ENCODE measurements at regions not wholly inside any gene's neighbourhood (a gene's known extent, or its start where the extent isn't known, plus 50 kb on each side); places are given as distances from the start of the nearest gene placed in this dataset.

DNA sequence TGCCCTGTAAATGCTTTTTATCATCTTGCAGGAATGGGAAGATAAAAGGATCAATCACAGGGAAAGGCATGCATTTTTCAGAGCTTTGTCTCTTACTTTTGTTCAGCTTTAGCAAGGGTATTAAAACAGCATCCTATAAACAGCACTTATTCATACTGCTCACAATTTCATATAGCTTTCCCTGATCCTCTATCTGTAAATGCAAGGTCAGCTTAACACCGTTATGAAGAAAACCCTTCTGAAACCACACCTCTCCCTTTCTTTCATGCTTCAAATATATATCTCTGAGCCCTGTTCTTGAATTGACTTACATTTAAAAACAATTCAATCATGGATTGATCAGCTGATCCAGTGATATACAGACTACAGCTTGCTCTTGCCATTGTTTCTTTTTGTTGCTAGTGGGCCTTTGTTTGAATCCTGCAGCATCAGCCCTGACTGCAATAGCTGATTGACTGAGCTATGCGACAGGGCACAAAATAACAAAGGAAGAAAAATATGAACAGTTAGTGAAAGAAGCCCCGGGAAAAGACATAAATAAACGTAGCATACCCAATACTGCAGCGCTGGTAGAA is 795.5 kb upstream of the CDH2 start:
- DNase-seq (ENCODE audit: low spot score), result no peak

- DNase-seq (ENCODE audit: low spot score), result no peak
Observed at GRCh38 chr18:28963481-28963880, 786.6 kb upstream of the CDH2 start.

DNA sequence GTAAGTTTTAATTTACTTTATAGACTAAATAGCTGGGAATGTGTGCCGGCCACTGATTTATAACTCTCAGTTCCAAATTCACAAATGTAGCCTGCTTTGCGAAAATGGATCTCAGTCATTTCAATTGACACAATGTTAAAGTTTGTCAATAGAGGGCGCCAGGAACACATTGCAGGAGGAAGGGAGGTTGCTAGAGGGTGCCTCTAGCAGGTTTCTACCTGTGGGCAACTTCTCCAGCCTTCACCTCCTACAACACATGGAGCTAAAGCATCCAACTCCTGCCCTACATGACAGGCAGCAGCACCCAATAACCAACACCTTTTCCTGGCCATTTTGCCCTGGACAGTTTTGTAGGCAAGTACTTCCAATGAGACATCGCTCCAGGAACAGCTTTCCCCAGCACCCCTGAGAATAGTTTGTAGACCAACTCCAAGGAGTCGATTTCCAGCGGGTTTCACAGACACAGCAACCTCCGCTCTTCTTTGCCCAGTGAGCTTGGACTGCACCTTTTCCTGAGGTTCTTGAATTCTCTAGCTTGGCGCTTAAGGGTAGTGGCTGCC is 784.8 kb upstream of the CDH2 start:
- peak; percentile 72 for DNase-seq (ENCODE audit: low spot score)

- no peak for DNase-seq (ENCODE audit: low spot score)
Observed at GRCh38 chr18:28960146-28960545, 783.2 kb upstream of the CDH2 start.

DNA sequence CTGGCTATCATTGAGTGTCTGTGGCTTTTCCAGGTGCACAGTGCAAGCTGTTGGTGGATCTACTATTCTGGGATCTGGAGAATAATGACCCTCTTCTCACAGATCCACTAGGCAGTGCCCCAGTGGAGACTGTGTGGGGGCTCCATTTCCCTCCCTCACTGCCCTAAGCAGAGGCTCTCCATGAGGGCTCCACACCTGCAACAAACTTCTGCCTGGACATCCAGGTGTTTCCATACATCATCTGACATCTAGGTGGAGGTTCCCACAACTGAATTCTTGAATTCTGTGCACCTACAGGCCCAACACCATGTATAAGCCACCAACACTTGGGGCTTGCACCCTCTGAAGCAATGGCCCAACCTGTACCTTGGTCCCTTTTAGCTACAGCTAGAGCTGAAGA is 775.4 kb upstream of the CDH2 start:
- no peak for DNase-seq (ENCODE audit: low spot score)

DNA sequence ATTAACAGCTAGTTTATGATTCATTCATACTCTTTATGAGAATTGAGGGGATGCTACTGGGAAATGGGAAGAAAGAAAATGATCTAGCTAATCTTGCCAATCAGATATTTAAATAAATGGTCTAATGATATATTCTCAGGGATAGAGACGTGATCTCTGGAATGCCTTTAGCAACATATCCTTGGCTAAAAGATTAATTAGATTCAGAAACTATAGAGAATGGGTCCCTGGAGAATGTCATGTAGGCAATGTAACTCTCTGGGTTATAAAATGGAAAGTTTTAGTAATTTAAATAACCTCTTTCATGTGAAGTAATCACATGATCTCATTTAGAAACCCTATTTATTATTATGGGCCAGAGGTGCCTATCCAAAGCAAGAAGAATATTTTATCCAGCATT is 771.0 kb upstream of the CDH2 start:
- DNase-seq (ENCODE audit: low spot score), result no peak

DNA sequence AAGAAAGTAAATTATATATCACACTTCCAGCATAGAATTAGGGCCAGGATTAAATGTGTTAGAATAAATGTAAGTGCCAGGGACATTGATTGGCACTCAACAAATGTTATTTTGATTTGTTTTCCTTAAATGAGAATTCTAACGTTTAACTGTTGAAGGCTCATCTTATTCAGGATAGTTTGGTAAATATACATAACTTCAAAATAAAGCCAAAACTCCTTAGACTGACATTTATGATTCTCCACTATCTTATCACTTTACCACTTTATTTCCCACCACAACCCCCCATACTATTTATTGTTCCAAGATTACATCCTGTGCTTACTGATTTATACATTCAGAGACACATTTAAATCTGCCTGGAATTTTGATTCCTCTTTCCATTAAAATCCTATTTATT is 769.5 kb upstream of the CDH2 start:
- no peak for DNase-seq (ENCODE audit: low spot score)

DNA sequence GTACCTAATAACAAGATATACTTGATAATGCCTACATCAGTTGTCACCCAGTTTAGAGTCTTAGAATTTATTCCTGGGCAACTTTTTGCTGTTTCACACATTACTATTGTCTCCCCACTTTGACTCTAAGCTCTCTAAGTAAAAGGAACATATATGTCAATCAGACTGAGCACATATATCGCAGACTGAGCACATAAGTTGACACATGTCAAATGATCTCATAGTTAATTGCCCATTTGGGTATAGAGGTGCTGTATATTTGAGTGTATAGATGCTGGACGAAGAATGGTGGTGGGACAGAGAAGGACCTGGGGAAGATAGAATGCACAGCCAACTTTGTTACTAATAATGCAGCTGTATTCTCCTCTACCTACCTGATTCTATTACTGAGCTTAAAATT is 746.0 kb upstream of the CDH2 start:
- no peak for DNase-seq (ENCODE audit: low spot score)

GRCh38 chr18:28916456-28916855 is 739.5 kb upstream of the CDH2 start:
- DNase-seq (ENCODE audit: low spot score), result no peak

GRCh38 chr18:28905509-28905908 is 728.6 kb upstream of the CDH2 start:
- DNase-seq (ENCODE audit: low spot score), result no peak

DNA sequence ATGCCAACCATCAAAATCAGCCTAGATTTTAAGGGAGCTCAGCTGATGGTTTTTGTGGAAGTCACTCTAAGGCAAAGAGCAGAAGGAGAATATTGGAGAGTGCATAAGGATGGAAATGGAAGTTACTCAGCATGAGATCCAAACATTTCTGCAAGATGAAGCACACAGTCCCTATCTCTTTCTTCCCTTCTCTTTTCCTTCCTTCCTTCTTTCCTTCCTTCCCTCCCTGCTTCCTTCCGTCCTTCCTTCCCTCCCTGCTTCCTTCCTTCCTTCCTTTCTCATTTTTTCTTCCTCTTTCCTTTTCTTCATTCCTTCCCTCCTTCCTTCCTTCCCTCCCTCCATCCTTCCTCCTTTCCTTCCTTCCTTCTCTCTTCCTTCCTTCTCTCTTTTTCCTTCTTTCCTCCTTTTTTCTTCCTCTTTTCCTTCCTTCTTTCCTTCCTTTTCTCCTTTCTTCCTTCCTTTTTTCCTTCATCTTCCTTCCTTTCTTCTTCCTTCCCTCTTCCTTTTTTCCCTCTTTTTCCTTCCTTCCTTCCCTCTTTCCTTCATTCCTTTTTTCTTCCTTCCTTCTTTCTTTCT is 727.9 kb upstream of the CDH2 start:
- DNase-seq (ENCODE audit: low spot score), result no peak

DNA sequence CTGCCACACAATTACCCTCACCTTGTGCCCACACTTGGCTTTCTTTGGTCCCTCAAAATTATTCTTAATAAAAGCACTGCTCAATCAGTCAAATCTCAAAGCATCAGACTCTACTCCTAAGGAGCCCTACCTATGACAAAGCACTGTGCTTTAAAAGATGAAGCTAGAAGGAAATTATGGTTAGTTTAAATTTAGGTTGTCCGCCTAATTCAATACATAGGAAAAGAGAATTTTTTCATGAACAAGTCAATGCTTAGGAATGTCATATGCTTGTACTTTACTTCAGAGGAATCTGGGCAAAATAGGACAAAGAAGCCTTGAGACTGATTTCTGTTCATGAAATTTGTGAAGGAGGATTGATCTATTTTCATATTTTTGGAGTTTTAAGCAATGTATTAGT is 726.4 kb upstream of the CDH2 start:
- no peak for DNase-seq (ENCODE audit: low spot score)

- DNase-seq (ENCODE audit: low spot score), result peak; percentile 62
Observed at GRCh38 chr18:28890791-28891190, 713.9 kb upstream of the CDH2 start.

- DNase-seq (ENCODE audit: low spot score), result no peak
Observed at GRCh38 chr18:28884304-28884703, 707.4 kb upstream of the CDH2 start.

- no peak for DNase-seq (ENCODE audit: low spot score)
Observed at GRCh38 chr18:28880856-28881255, 703.9 kb upstream of the CDH2 start.

DNA sequence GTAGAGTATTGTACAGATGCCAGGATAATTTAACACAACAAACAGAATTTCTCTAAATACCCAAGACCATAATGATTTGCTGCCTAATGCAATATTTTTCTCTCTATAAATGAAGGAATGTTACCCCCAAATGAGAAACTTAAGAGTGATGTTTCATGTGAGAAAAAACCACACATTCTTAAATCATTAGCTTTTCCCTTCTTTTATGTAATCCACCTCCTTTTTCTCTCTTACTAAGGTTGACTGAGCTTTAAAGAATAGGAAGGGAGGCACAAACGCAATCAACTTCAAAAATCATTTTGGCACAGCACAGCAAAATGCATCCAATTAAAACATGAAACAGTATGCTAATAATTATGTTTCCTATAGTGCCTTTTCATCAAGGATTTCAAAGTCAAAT is 698.1 kb upstream of the CDH2 start:
- DNase-seq (ENCODE audit: low spot score), result no peak

- DNase-seq (ENCODE audit: low spot score), result no peak
Observed at GRCh38 chr18:28863396-28863795, 686.5 kb upstream of the CDH2 start.

- no peak for DNase-seq (ENCODE audit: low spot score)
Observed at GRCh38 chr18:28858248-28858647, 681.3 kb upstream of the CDH2 start.

DNA sequence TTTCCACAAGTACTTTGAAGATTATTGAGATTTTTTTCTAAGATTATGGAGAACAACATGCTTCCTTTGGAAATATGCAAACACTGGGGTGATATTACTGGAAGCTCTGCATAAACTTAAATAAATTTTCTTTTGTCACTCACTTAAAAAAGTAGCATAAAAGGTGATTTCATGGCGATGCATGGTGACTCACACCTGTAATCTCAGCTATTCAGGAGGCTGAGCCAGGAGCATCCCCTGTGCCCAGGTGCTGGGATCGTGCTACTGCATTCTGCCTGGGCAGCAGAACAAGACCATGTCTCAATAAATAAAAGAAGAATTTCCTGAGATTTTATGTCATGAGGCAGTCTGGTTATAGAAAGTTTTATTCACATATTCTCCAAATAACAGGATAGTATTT is 679.1 kb upstream of the CDH2 start:
- no peak for DNase-seq (ENCODE audit: low spot score)

- no peak for DNase-seq (ENCODE audit: low spot score)
Observed at GRCh38 chr18:28855524-28855923, 678.6 kb upstream of the CDH2 start.

GRCh38 chr18:28854964-28855363 is 678.0 kb upstream of the CDH2 start:
- DNase-seq (ENCODE audit: low spot score), result no peak

DNA sequence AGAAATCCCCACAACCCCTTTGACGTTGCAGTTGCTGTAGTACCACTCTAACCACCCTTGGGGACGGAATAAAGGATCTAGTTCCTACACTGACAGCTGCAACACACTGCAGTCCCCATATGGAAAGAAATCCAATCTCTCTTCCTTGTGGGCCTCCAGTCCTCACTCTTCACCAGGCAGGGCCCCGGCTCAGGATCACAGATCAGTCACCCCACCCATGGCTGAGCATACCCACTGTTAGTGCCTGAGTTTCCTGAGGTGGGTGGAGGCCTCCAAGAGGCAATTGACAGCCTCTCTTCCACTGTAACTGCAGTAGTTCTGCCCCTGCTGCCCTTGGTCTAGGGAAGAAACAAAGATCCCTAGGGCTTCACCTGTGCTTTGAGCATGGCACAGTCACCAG is 670.0 kb upstream of the CDH2 start:
- DNase-seq (ENCODE audit: low spot score), result no peak

DNA sequence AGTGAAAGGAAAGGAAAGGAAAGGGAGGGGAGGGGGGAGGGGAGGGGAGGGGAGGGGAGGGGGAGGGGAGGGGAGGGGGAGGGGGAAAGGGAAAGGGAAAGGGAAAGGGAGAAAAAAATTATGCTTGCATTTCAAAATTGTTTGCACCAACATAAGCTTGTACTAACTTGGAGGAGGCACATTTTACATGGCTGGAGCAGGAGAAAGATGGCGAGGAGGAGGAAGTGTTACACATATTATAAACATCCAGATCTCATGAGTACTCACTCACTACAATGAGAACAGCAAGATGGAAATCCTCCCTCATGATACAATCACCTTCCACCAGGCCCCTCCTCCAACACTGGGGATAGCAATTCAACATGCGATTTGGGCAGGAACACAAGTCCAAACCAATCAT is 660.2 kb upstream of the CDH2 start:
- DNase-seq (ENCODE audit: low spot score), result no peak

GRCh38 chr18:28834889-28835288 is 658.0 kb upstream of the CDH2 start:
- DNase-seq (ENCODE audit: low spot score), result no peak
